Endothelial cell of umbilical vein (primary cell): ENCODE measurements at regions not wholly inside any gene's neighbourhood (a gene's known extent, or its start where the extent isn't known, plus 50 kb on each side); places are given as distances from the start of the nearest gene placed in this dataset.

ENCODE experiments used
- BruUV-seq: library from RNA; stranded (reverse); fragments of 400-500 nt; replicated peaks from 2 replicates; lab custom pipeline; 2021; lab: Mats Ljungman, UMichigan
- CTCF ChIA-PET: fragments of 300-600, 350-600 bp; sonication (Branson Sonifier 250); formaldehyde crosslinking; loops from one replicate; lab custom pipeline; 2021; ENCODE audit warnings: antibody characterized with exemption, inconsistent platforms; lab: Charles Lee
- POLR2A ChIA-PET: fragments of 300-600, 350-600 bp; sonication (Branson Sonifier 250); formaldehyde crosslinking; loops from one replicate; lab custom pipeline; 2021; ENCODE audit warnings: antibody characterized with exemption, inconsistent platforms; lab: Charles Lee
- DNase-seq: peaks from one replicate; pipeline ENCODE4 v3.0.0-alpha.2; 2011; ENCODE audit warnings: low read depth, low spot score
- FAIRE-seq: peaks from 2 replicates; lab custom pipeline; 2011; peaks lifted over from hg19 to GRCh38; lab: Jason Lieb, UNC
- H2AFZ ChIP-seq: 2 replicates; pipeline ENCODE4 v1.6.0; 2012; ENCODE audit warnings: low read depth, low read length, control low read depth, inconsistent platforms
- H3K27ac ChIP-seq: 2 replicates; pipeline ENCODE4 v1.5.1; 2011; ENCODE audit warnings: low read depth, mild to moderate bottlenecking, control low read depth, low read length, moderate library complexity; ENCODE audit not compliant: insufficient read depth
- H3K27me3 ChIP-seq, 2 experiments: 2 replicates each; pipeline versions ENCODE4 v1.6.0 to v1.6.1; 2011; ENCODE audit warnings: low read length in 2 of 2, mixed read lengths in 1 of 2; ENCODE audit not compliant: control insufficient read depth in 2 of 2, insufficient read depth in 2 of 2
- H3K36me3 ChIP-seq, 2 experiments: 2 replicates in 1 of 2; 3 replicates in 1 of 2; pipeline ENCODE4 v1.5.1; 2011; ENCODE audit warnings: low read length in 2 of 2, mild to moderate bottlenecking in 1 of 2, moderate library complexity in 1 of 2; ENCODE audit not compliant: control insufficient read depth in 2 of 2, insufficient read depth in 2 of 2; ENCODE audit errors: extremely low read depth in 1 of 2
- H3K4me1 ChIP-seq: 3 replicates; pipeline ENCODE4 v1.5.1; 2011; ENCODE audit warnings: mild to moderate bottlenecking, low read length; ENCODE audit not compliant: control insufficient read depth, insufficient read depth; ENCODE audit errors: extremely low read depth
- H3K4me2 ChIP-seq: 2 replicates; pipeline ENCODE4 v1.6.1; 2011; ENCODE audit warnings: low read length, control low read depth, mixed read lengths; ENCODE audit not compliant: insufficient read depth
- H3K4me3 ChIP-seq, 3 experiments: fragments of 200-600 bp in 1 of 3; sonication (generic), shearing (Covaris generic) in 1 of 3; replicated peaks in 1 of 3; 2 replicates each; pipeline ENCODE4 v1.5.1; 2011 to 2016; ENCODE audit warnings: control low read depth in 3 of 3, low read length in 3 of 3, mild to moderate bottlenecking in 2 of 3, inconsistent platforms in 1 of 3, low read depth in 1 of 3, moderate library complexity in 1 of 3; ENCODE audit not compliant: insufficient read depth in 1 of 3
- H3K79me2 ChIP-seq: 2 replicates; pipeline ENCODE4 v1.6.0; 2012; ENCODE audit warnings: low read length, inconsistent platforms; ENCODE audit not compliant: control insufficient read depth, insufficient read depth
- H3K9ac ChIP-seq: replicated peaks from 2 replicates; pipeline ENCODE3; 2011; ENCODE audit warnings: low read length, control low read depth; ENCODE audit not compliant: insufficient read depth; ENCODE audit errors: extremely low read depth
- H3K9me1 ChIP-seq: replicated peaks from 3 replicates; pipeline ENCODE4 v1.6.0; 2011; ENCODE audit warnings: mild to moderate bottlenecking, low read length; ENCODE audit not compliant: control insufficient read depth, insufficient read depth; ENCODE audit errors: extremely low read depth
- H3K9me3 ChIP-seq: replicated peaks from 2 replicates; pipeline ENCODE4 v1.5.1; 2012; ENCODE audit warnings: low read length, inconsistent platforms; ENCODE audit not compliant: control insufficient read depth, insufficient read depth
- H4K20me1 ChIP-seq: replicated peaks from 2 replicates; pipeline ENCODE3; 2011; ENCODE audit warnings: mild to moderate bottlenecking, low read length; ENCODE audit not compliant: control insufficient read depth, insufficient read depth; ENCODE audit errors: extremely low read depth
- EZH2 ChIP-seq: IDR thresholded peaks from 2 replicates; pipeline ENCODE4 v1.6.1; 2012; ENCODE audit warnings: borderline replicate concordance, low read depth, mild to moderate bottlenecking, moderate library complexity, low read length, inconsistent platforms; ENCODE audit not compliant: severe bottlenecking
- FOS ChIP-seq: IDR thresholded peaks from 2 replicates; pipeline ENCODE4 v1.6.1; 2011; ENCODE audit warnings: mild to moderate bottlenecking, low read length, moderate library complexity, borderline replicate concordance; ENCODE audit not compliant: insufficient read depth
- GATA2 ChIP-seq: IDR thresholded peaks from 2 replicates; pipeline ENCODE4 v1.7.0; 2011; ENCODE audit warnings: low read depth, mild to moderate bottlenecking, moderate library complexity, mixed read lengths, low read length; ENCODE audit not compliant: insufficient read length, insufficient read depth
- JUN ChIP-seq: IDR thresholded peaks from 2 replicates; pipeline ENCODE4 v1.6.1; 2011; ENCODE audit warnings: borderline replicate concordance, low read depth; ENCODE audit not compliant: insufficient read length, insufficient read depth
- MAX ChIP-seq: IDR thresholded peaks from 2 replicates; pipeline ENCODE4 v1.6.1; 2011; ENCODE audit not compliant: insufficient read depth, insufficient read length
- MYC ChIP-seq: IDR thresholded peaks from one replicate; pipeline ENCODE4 v1.6.1; 2011; ENCODE audit warnings: mild to moderate bottlenecking, low read depth, low read length
- POLR2A ChIP-seq: IDR thresholded peaks from 2 replicates; pipeline ENCODE4 v1.6.1; 2012; ENCODE audit warnings: low read depth, mild to moderate bottlenecking, control low read depth, low read length
- POLR2AphosphoS5 ChIP-seq: IDR thresholded peaks from 2 replicates; pipeline ENCODE4 v1.6.1; 2012; ENCODE audit warnings: low read depth, mild to moderate bottlenecking, control low read depth, low read length, moderate library complexity; ENCODE audit not compliant: insufficient read depth
- dilution Hi-C: fragments of 300-500 bp; cut with MboI; formaldehyde crosslinking; loops from one replicate; pipeline ENCODE4 v1.15.0; 2019; ENCODE audit warnings: low sequenced_read_pairs; ENCODE audit not compliant: extremely low pct_ligation_motif_present
- intact Hi-C: fragments of 100-400 bp; cut with micrococcal nuclease; formaldehyde crosslinking; loops from one replicate; pipeline ENCODE4 v1.10.0; 2022
- TF ChIP-seq, protein P1 (sequence below), 2 donors: IDR thresholded peaks; 1 replicate in 1 of 2; 2 replicates in 1 of 2; pipeline ENCODE4 v1.5.1; 2011; ENCODE audit warnings: low read length in 2 of 2, mild to moderate bottlenecking in 2 of 2, moderate library complexity in 2 of 2, control low read depth in 1 of 2, inconsistent platforms in 1 of 2, low read depth in 1 of 2; ENCODE audit not compliant: insufficient read depth in 1 of 2; ENCODE audit errors: extremely low read depth in 1 of 2

GRCh38 chr15:87322870-87323269, 933.7 kb downstream of the NTRK3 start:
- ChIA-PET POLR2A (no interaction called here), CTCF (no interaction called here)
- no TSS peak for BruUV-seq
- dilution Hi-C loops = no loop called here
- Histone ChIP-seq H3K79me2 (no peaks in the 10 kb centered on the region), H2AFZ (no peak overlapping the region), H3K27ac (no peak overlapping the region), H3K9me1 (no peaks in the 10 kb centered on the region), H3K9ac (no peak overlapping the region), H3K4me1 (no peaks in the 10 kb centered on the region), H3K4me3 (no peak overlapping the region), H3K9me3 (peaks cover 2% of the 10 kb centered on the region), H3K36me3 (no peaks in the 10 kb centered on the region), H3K4me2 (no peak overlapping the region), H4K20me1 (no peaks in the 10 kb centered on the region), H3K27me3 (no peaks in the 10 kb centered on the region)
- intact Hi-C loops = no loop called here
- DNase-seq = no peak
- FAIRE-seq = no peak
- TF ChIP-seq GATA2 (no peak), EZH2 (no peak), JUN (no peak), POLR2A (no peak), FOS (no peak), POLR2AphosphoS5 (no peak), MYC (no peak), MAX (no peak)
- TF ChIP-seq, protein P1, sequence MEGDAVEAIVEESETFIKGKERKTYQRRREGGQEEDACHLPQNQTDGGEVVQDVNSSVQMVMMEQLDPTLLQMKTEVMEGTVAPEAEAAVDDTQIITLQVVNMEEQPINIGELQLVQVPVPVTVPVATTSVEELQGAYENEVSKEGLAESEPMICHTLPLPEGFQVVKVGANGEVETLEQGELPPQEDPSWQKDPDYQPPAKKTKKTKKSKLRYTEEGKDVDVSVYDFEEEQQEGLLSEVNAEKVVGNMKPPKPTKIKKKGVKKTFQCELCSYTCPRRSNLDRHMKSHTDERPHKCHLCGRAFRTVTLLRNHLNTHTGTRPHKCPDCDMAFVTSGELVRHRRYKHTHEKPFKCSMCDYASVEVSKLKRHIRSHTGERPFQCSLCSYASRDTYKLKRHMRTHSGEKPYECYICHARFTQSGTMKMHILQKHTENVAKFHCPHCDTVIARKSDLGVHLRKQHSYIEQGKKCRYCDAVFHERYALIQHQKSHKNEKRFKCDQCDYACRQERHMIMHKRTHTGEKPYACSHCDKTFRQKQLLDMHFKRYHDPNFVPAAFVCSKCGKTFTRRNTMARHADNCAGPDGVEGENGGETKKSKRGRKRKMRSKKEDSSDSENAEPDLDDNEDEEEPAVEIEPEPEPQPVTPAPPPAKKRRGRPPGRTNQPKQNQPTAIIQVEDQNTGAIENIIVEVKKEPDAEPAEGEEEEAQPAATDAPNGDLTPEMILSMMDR (IDR thresholded peaks at IDR 0.05; ENCODE audit: extremely low read depth in 1 of 2, insufficient read depth in 1 of 2, low read depth in 1 of 2, low read length in 2 of 2) = no peak
